IMR-90 (cell line): ENCODE measurements at regions not wholly inside any gene's neighbourhood (a gene's known extent, or its start where the extent isn't known, plus 50 kb on each side); places are given as distances from the start of the nearest gene placed in this dataset.

Experiments
- CTCF ChIP-seq: conservative IDR thresholded peaks from 2 replicates; pipeline ENCODE4 v1.5.1; 2012; ENCODE audit warnings: mild to moderate bottlenecking, low read depth, low read length, improper control_type of control experiment
- RAD21 ChIP-seq: IDR thresholded peaks from 2 replicates; pipeline ENCODE4 v1.6.1; 2012; ENCODE audit warnings: low read length, improper control_type of control experiment
- SMC3 ChIP-seq: fragments of 150-350 bp; IDR thresholded peaks from 2 replicates; pipeline ENCODE4 v1.6.1; 2016; ENCODE audit warnings: low read depth, mild to moderate bottlenecking, antibody characterized with exemption, low read length, moderate library complexity
- USF2 ChIP-seq: fragments of 150-350 bp; IDR thresholded peaks from 2 replicates; pipeline ENCODE4 v1.6.1; 2017; ENCODE audit warnings: mild to moderate bottlenecking, antibody characterized with exemption, low read length, low read depth

- no peak for TF ChIP-seq CTCF
- TF ChIP-seq USF2, result no peak
- TF ChIP-seq SMC3, result no peak
- TF ChIP-seq RAD21, result no peak
Observed at GRCh38 chr7:114083166-114084001, 164.6 kb upstream of the PPP1R3A start.
